ENCODE measurements at regions not wholly inside any gene's neighbourhood (a gene's known extent, or its start where the extent isn't known, plus 50 kb on each side); places are given as distances from the start of the nearest gene placed in this dataset.

DNA sequence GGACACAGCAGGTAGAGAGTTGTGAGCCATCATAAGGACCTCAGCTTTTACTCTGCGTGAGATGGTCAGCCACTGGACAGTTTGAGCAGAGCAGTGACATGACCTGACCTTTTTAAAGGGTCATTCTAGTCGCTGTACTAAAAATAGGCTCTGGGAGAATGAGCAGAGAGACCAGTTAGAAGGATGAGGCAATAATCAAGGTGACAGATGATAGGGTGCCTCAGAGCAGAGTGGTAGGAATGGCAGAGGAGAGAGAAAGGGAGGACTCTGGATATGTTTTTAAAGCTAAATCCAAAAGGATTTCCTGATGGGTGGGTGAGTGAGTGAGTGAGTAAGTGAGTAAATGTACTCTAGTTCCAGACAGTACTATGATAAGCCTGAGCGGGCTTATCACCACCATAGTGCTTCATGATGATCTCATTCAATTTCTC is 83.6 kb upstream of the ARHGAP5 start:
- DNase-seq (ENCODE audit: low read depth in 2 of 3, low spot score in 2 of 3), result no peak

DNA sequence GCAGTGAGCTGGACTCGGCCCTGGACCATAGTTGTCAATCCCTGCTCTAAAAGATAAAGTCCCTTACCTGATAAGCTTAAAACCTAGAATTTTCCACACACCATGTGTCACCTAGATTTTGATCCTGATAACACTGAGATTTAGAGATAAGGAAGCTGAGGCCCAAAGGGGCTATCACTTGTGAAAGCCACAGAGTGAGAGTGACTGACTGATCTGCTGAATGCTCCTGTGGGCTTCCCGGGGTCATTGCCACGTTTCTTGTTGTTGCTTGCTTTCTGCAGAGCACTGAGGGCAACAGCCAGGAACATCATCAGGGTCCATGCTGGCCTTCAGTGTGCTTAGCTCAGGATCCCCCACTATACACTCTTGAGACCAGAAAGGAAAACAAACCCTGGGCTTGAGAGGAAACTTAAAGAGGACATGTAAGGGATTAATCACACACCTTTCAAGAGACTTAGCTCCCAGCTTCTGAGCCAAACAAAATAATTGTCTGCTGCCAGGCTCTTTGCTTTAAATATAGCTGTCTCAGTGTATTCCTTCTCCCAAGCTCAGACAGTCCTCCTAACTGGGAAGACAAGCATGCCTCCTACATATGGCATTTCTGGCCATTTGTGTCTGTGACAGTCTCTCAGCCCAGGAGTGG is 82.6 kb upstream of the ARHGAP5 start:
- no peak for DNase-seq (ENCODE audit: low read depth in 2 of 3, low spot score in 2 of 3)

DNA sequence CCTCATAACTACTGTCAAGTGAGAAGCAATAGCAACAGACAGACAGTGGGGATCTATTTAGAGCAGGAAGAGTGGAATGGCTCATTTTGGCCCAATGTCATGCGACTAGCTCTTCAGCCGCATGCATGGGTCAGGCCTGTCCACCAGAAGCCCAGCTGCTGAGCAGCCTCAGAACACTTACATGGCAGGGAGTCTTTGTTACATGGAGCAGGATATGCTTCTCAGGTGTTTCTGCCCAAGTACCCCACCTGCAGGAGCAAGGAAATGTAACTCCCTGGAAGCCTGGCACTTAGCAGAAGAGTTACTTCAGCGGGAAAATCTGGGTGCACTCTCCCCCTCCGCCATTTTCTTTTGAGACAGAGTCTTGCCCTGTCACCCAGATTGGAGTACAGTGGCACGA is 73.5 kb upstream of the ARHGAP5 start:
- no peak for DNase-seq (ENCODE audit: low read depth in 2 of 3, low spot score in 2 of 3)

DNA sequence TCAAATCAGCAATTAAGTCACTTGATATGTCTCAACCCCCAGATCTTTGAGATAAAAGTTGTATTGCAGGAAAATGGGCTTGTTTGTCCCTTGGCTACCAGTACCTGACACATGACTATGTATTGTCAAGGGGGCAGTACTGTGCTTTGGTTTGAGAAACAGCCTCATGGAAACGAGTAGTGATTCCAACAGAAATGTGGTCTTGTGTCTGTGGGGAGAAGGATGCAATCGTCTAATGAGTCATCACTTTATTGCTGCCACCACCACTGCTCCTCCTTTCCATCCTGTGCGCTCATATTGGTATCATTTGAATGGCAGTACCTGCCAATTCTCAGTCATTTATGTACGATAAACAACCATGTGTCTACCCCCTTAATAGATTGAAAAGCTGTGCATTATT is 72.8 kb upstream of the ARHGAP5 start:
- no peak for DNase-seq (ENCODE audit: low read depth in 2 of 3, low spot score in 2 of 3)

DNA sequence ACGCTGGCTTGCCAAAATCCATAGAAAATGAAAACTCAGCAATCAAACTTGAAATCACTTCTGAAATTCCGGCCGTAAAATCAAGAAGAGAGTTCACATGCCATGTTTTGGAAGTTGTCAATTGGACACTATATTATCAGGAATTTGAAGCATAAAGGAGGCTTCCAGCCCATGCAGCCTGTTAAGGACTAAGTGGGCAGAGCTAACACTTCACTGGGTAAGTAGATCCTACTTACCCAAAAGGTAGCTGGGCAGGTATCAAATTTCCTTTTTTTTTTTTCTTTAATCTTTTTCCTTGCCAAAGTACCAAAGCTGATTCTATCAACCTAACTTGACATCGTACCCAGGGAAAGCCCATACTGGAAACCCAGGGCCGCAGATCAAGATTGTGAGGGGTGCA is 71.5 kb upstream of the ARHGAP5 start:
- no peak for DNase-seq (ENCODE audit: low read depth in 2 of 3, low spot score in 2 of 3)

DNA sequence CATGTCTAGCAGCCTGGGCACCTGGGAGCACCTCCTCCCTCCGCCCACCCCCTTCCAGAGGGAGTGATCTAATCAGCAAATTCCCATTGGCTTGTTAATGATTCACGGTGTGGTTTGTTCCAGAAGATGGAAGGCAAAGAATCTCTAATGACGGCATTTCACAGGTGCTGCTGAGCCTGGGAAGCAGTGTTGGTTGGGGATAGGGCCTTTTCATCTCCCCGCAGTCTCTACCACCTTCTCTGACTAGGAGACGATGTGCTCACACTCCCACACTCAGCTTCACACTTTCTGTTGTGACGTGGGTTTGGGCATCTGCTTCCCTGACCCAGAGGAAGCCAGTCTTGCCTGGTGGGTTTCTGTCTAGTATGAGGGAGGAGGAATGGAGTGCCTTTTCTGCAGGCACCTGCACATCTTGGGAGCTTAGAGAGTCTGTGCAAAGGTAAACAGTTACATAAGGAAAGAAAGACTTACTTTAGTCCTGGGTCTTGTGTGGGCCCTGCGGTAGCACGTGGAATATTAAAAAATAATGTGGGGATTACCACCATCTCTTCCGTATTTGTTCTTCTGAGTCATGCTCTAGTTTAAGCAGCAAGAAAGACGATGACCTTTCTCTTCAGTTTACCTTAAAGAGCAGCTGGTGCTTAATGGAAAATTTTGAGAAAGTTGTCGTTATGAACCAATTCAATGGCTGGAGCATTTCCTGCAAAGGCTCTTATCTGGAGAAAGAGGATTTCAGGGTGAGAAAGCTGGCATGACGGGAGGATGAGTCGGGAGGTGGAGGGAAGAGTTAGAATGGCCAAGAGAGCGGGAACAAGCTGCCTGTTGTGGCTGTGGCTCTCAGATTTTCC is 70.6 kb upstream of the ARHGAP5 start:
- DNase-seq (ENCODE audit: low read depth in 2 of 3, low spot score in 2 of 3), result no peak

DNA sequence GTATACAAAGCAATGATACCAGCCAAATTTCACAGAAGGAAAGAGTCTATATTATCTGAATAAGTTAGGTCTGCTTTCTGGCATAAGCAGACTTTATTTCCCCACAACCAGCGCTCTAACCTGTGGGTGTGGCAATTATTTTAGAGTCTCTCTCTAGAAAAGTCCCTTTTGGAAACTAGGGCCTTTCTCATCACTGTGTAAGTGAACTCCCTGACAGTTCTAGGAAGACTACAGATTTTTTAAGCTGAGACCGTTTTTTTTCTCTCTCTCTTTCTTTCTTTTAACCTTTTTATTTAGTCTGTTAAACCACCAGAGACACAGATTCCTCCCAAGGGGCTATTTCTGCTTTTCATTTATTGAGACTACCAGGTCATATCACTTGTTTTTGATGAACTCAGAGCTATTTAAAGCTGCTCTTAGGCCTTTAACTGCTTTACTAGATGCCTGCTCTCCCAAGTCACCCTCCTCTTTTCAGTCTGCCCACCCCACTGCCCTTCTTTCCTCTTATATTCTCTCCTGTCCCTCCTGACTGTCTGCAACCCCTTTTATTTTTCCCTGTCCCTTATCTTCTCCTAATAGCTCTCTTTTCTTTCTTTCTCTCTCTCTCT is 69.2 kb upstream of the ARHGAP5 start:
- no peak for DNase-seq (ENCODE audit: low read depth in 2 of 3, low spot score in 2 of 3)

DNA sequence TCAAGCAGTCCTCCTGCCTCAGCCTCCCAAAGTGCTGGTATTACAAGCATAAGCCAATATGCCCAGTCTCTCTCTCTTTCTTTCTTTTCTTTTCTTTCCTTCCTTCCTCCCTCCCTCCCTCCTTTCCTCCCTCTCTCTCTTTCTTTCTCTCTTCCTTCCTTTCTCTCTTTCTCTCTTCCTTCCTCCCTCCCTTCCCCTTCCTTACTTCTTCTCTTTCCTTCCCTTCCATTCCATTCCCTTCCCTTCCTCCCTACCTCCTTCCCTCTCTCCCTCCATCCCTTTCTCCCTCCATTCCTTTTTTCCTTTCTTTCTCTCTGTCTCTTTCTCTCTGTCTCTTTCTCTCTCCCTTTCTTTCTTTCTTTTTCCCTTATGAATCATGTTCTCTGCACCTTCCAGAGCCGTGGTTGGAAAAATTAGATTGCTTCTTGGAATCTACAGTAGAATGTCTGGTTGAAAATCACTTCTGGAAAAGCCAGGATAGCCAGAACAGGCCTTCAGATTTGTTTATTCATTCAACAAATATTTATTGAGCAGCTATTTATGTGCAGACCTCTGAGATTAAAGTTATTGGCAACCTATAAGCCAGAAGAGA is 68.4 kb upstream of the ARHGAP5 start:
- no peak for DNase-seq (ENCODE audit: low read depth in 2 of 3, low spot score in 2 of 3)

DNA sequence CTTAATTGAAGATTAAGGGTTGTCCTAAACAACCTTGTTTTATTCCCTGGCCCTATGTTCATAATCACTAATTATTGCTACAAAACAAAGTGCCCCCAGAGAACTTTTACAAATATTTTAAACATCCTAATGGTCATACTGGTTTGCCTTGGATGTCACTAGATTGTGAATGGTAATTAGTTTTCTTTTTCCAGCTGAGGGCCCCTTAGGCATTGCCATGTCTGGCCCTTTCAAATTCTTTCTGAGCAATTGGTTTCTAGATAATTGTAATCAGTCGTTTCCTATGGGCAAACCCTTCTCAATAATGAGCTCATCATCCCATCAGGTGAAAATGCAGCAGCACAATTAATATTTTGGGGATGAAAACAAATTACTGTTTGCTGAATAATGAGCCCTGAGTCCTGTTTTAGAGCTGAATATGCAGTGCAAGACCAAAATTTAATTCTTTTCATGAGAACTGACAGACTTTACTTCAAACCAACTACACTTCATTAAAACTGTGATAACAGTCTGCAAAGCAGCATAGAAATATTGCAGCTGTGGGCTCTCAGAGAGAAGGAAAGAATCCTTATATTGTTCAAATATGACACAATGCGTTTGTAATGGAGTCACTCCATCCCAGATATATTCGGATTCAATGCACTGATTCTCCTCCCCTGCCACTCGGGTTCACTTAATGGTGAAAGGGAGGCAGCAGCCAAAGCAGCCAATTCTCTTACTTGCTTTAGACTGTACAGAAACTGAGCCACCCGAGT is 67.7 kb upstream of the ARHGAP5 start:
- no peak for DNase-seq (ENCODE audit: low read depth in 2 of 3, low spot score in 2 of 3)

DNA sequence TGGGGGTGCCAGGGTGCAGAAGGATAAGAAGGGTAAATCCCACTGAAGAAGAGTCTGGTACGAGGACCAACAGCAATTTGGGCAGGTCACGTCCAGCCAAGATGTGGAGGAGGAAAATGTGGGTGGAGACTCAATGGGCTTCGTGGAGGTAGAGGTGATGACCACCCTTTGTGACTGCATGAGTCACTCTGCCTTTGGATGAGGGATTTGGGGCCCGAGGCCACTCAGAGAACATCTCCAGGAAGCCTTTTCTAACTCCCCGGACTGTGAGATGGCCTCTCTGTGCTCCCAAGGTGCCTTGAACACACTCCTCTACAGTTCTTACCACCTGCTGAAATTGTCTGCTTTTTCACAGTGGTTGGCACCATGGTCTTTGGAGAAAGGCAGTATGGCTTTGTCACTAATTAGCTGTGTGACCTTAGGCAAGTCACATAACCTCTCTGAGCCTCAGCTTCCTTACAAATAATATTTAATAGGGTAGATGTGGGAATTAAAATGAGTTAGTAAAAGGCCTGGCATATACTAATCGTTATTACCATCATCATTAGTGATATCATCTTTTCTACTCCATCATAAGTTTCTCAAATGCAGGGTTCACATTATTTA is 67.0 kb upstream of the ARHGAP5 start:
- DNase-seq (ENCODE audit: low read depth in 2 of 3, low spot score in 2 of 3), result no peak

DNA sequence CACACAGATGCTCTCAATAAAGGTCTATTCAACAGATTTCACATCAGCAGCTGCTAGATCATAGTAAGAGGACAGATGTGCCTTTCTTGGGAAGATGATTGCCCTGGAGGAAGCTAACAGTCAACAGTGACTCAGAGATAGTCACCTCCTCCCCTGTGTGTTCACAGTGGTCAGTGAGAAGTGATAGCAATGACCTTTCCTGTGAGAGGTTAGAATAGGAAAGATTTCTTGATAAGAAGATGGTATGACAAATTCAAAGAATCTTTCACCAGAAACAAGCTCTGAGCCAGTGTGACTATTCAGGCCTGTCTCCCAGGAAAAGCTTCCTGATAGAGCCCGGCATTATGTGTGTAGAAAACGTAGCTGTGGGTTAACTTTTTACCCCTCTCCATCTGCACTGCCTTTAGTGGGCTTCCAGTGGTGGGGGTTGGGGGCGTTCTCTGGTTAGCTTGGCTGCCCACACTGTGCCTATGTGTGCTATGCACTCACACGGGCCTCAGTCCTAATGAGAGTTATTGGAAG is 66.4 kb upstream of the ARHGAP5 start:
- DNase-seq (ENCODE audit: low read depth in 2 of 3, low spot score in 2 of 3), result no peak

DNA sequence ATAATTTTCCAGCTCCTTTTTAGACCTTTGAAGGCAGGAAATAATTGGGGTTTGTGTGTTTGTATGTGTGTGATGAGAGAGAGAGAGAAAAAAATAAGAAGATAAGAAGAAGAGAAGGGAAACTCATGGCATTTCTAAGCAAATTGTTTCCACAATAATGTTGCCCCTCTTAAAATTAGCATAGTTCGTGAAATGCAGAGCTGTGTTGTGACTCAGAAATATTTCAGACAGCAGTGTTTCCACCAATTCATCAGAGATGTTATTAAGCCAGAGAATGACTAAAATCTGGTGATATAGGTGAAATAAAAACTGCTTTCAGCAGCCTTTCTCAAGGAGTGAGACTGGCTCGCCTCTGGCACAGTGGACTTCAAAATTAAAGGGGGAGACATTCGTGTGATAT is 65.9 kb upstream of the ARHGAP5 start:
- no peak for DNase-seq (ENCODE audit: low read depth in 2 of 3, low spot score in 2 of 3)

DNA sequence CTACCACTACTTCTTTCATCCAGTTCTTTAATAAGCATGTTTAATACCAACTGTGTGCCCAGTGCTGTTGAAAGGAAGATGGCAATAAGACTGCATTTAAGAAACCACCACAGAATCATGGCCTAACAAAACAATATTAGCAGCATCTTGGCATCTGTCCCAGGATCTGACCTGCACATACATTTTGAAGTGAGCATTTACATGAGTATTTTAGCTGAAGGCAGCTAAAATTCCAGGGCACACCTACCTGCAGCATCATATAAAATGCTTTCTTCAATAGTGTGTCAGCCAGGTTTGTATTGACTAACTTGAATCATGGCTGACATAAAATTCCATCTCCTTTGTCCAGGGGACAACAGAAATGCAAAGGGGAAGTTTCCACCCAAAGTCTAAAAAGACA is 65.0 kb upstream of the ARHGAP5 start:
- no peak for DNase-seq (ENCODE audit: low read depth in 2 of 3, low spot score in 2 of 3)

DNA sequence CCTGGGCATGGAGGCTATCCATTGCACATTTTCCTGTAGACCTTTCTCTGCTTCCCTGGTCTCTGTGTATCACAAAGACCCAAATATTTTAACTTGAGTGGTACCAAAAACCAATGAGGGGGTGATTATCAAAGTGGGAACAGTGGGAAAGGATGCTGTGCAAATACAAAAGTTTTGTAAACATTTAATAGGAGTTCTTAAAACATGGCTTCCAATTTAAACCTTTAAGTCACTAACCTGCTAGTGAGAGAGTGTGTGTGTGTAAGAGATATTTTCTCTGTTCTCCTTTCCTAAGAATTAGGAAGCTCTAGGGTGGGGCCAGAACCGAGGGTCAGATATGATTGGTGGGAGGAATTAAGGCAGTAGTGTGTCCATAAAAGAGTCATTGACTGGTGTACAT is 64.5 kb upstream of the ARHGAP5 start:
- no peak for DNase-seq (ENCODE audit: low read depth in 2 of 3, low spot score in 2 of 3)

DNA sequence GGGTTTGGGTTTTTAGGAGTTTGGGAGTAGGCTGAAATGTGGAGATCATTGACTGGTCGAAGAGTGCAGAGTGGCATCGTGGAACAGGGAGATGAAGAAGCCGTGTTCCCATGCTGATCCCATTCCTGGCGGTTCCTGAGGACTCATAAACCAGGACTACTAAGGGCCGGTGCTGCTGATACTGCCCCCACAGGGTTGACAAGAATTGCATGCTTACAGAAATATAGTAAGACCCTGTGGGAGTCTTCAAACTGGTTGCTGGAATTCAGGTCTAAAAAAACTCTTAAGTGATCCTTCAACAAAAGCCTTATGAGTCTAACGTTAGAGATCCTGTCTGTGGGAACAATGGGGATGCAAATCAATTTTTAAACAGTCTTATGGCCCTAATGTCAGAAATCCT is 64.0 kb upstream of the ARHGAP5 start:
- no peak for DNase-seq (ENCODE audit: low read depth in 2 of 3, low spot score in 2 of 3)

DNA sequence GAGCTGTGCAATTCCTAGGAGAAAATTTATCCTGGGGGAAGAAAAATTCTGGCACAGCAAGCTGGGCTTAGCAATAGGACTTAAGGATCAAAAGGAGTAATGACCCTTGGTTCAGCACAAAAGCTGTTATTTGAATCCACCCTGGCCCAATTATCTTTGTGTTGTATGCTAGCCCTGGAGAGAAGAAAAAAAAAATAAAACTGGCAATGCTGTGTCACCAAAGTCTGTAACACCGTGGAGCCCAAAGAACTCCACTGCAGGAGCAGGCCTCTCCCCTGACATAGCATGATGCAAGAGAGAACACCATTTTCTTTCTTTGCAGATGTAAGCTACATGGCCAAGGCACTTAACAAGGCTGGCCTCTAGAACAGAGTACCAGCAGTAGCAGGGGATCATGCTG is 63.0 kb upstream of the ARHGAP5 start:
- DNase-seq (ENCODE audit: low read depth in 2 of 3, low spot score in 2 of 3), result no peak

DNA sequence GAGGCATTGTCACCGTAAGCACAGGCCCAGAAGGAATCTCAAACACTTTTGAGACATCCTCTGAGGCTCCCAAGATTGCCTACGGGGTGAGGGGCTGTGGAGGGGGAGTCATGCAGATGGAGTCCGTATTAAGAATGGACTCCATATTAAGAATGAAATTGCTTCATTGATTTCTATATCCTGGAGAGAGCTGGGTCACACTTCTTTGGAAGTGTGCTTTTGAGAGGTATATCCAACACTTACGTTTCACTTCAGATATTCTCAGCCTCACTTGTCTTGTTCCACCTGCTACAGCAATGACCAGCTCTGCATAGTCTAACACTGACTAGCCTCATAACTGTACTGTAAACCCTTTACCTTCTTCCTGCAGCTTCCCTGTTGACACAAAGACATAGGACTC is 62.6 kb upstream of the ARHGAP5 start:
- DNase-seq (ENCODE audit: low read depth in 2 of 3, low spot score in 2 of 3), result no peak

DNA sequence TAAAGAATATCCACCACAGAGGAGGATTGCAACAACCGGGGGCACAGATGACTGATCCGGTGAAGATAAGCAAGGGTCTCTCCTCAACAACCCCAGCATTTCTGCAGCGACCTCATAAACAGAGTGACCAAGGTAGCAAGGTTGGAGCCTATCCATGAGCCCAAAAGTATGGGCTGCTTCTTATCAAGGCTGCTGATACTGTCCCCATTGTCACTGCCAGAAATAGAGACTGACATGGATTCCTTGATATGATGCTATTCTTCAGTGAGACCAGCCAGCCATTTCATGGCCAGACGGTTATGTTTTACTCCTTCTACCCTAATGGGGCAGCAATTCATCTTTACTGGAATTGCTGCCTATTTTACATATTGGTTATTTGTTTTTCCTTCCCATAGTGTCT is 61.9 kb upstream of the ARHGAP5 start:
- no peak for DNase-seq (ENCODE audit: low read depth in 2 of 3, low spot score in 2 of 3)

DNA sequence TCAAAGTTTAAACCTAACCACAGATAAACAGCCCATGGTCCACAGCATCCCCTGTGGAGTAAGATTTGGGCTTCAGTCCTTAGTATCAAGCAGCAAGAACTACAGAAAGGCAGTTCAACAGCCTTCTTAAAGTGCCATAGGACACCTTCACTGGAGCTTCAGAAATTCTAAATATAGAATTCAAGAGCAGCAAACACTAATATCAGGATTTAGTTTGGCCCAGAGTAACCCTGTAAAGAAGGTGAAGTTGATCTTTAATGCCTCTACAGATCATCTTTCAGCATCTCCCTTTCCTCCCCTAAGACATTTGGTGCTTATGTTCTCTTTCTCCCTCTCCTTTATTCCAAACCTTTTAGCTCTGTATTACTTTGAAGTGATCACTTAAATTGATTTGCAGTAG is 59.5 kb upstream of the ARHGAP5 start:
- DNase-seq (ENCODE audit: low read depth in 2 of 3, low spot score in 2 of 3), result no peak

DNA sequence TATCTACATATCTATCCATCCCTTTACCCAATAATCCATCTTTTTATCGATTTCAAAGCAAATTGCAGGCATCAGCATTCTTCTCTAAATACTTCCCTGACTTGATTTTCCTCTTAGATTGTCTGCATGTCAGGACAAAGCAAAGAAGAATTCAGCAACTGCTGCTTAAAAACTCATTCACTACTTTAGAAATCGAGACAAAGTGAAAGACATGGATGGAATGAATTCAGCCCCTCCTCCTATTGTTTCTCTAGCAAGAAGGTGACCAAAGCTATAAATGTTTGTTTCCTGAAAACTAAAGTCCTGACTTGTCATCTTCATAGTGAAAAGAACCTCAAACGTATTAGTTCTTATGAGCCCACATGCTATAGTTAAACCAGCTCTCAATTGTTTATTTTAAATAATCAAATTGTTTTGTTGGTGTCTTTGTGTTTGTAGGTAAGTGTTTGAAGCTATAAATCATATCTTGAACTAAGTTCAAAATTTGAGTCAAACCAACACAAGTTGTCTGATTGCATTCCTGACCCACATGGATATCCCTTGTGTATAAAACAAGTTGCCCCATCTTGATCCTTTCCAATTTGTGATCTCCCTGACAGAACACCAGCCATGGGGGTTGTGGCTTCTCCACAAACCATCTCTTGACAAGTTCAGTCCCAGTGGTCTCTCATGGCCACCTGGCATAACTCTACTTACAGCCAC is 58.6 kb upstream of the ARHGAP5 start:
- no peak for DNase-seq (ENCODE audit: low read depth in 2 of 3, low spot score in 2 of 3)
